Adrenal gland (tissue), 9 donors: ENCODE measurements at regions not wholly inside any gene's neighbourhood (a gene's known extent, or its start where the extent isn't known, plus 50 kb on each side); places are given as distances from the start of the nearest gene placed in this dataset.

ENCODE experiments used
- DNase-seq, 7 donors: peaks; one replicate each; pipeline ENCODE4 v3.0.0-alpha.2; 2019 to 2020
- H3K27ac ChIP-seq, 5 donors: fragments of 200-600 bp; sonication (generic) in 4 of 5; 1 replicate in 3 of 5; 2 replicates in 2 of 5; pipeline versions ENCODE4 v1.5.1 to v1.8.0; 2016 to 2020; ENCODE audit warnings: mild to moderate bottlenecking in 1 of 5
- H3K27me3 ChIP-seq: fragments of 200-600 bp; 2 replicates; pipeline ENCODE4 v1.8.0; 2021
- H3K36me3 ChIP-seq, 2 donors: fragments of 200-600 bp; replicated peaks in 1 of 2; 1 replicate in 1 of 2; 2 replicates in 1 of 2; pipeline versions ENCODE4 v1.5.1 to v1.8.0; 2018 to 2022
- H3K4me1 ChIP-seq, 2 donors: fragments of 200-600 bp; replicated peaks in 1 of 2; 1 replicate in 1 of 2; 2 replicates in 1 of 2; pipeline versions ENCODE4 v1.5.1 to v1.8.0; 2018 to 2021
- H3K4me3 ChIP-seq, 4 donors: fragments of 200-600 bp; sonication (generic) in 3 of 4; one replicate each; pipeline ENCODE4 v1.5.1; 2016 to 2018
- H3K9me3 ChIP-seq, 3 donors: fragments of 200-600 bp; sonication (generic) in 1 of 3; replicated peaks in 1 of 3; 1 replicate in 2 of 3; 2 replicates in 1 of 3; pipeline versions ENCODE4 v1.5.1 to v1.8.0; 2016 to 2021
- POLR2A ChIP-seq, 2 donors: fragments of 450-650 bp; IDR thresholded peaks; one replicate each; pipeline ENCODE4 v1.6.1; 2017; ENCODE audit warnings: antibody characterized with exemption in 2 of 2, mild to moderate bottlenecking in 2 of 2, moderate library complexity in 1 of 2
- WGBS, 4 donors: extraction: QIAGEN DNeasy Blood & Tissue Kit in 2 of 4; methylation state at CpG; one replicate each; pipeline versions ENCODE4 v1.1.5 to v1.1.7; 2013 to 2017; 5-methylcytosine and 5-hydroxymethylcytosine counted together
- intact Hi-C, 2 donors: fragments of 100-400 bp; cut with DNase I; formaldehyde crosslinking; loops; one replicate each; pipeline versions ENCODE4 v1.14.1 to v1.15.0; 2022 to 2023
- TF ChIP-seq, protein P1 (sequence below), 6 experiments: fragments of 450-650 bp in 4 of 6; fragments of 200-600 bp in 2 of 6; sonication (generic) in 1 of 6; IDR thresholded peaks; 1 replicate in 5 of 6; 2 replicates in 1 of 6; pipeline versions ENCODE4 v1.5.1 to v1.8.0; 2016 to 2021; ENCODE audit warnings: antibody characterized with exemption in 6 of 6, mild to moderate bottlenecking in 2 of 6, moderate library complexity in 1 of 6
- donor health status: healthy with polysubstance abuse.
- donor health status: Bipolar disorder and iron deficiency.
- donor health status: DM: yes; HTN: yes; CAD: no.
- donor health status: DM: no; HTN: no; CAD: no.
- donor health status: DM: no; HTN: no; CAD: no.

DNA sequence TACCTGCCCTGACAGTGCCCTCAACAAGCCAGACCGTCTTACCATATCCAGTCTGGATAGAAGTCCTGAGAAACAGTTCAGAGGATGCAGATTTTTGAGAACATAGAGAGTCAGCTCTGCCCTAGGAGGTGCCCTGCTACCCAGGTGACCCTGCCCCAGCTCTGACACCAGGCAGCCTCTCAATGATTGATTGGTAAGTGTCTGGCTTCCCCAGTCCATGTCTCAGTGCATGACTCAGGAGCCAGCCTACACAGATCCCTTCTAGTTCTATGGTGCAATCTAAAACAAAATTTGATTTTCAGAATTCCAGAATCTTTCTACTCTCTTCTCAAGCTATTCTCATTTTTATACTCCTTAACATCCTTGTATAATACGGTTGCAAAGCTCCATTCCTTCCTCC is 292.1 kb downstream of the VPS13C start:
- DNase-seq: no peak
- Histone ChIP-seq H3K4me3 (no peak overlapping the region), H3K36me3 (no peaks in the 10 kb centered on the region), H3K9me3 (no peaks in the 10 kb centered on the region), H3K27me3 (no peaks in the 10 kb centered on the region), H3K27ac (no peak overlapping the region), H3K4me1 (no peaks in the 10 kb centered on the region)
- WGBS, 4 donors: 60 to 92% (median 72%) methylated on average over 2 of the region's 2 CpGs
- no peak for TF ChIP-seq POLR2A (IDR thresholded peaks at IDR 0.05)
- TF ChIP-seq, protein P1, sequence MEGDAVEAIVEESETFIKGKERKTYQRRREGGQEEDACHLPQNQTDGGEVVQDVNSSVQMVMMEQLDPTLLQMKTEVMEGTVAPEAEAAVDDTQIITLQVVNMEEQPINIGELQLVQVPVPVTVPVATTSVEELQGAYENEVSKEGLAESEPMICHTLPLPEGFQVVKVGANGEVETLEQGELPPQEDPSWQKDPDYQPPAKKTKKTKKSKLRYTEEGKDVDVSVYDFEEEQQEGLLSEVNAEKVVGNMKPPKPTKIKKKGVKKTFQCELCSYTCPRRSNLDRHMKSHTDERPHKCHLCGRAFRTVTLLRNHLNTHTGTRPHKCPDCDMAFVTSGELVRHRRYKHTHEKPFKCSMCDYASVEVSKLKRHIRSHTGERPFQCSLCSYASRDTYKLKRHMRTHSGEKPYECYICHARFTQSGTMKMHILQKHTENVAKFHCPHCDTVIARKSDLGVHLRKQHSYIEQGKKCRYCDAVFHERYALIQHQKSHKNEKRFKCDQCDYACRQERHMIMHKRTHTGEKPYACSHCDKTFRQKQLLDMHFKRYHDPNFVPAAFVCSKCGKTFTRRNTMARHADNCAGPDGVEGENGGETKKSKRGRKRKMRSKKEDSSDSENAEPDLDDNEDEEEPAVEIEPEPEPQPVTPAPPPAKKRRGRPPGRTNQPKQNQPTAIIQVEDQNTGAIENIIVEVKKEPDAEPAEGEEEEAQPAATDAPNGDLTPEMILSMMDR (IDR thresholded peaks at IDR 0.05): no peak
- intact Hi-C loops: no loop called here

DNA sequence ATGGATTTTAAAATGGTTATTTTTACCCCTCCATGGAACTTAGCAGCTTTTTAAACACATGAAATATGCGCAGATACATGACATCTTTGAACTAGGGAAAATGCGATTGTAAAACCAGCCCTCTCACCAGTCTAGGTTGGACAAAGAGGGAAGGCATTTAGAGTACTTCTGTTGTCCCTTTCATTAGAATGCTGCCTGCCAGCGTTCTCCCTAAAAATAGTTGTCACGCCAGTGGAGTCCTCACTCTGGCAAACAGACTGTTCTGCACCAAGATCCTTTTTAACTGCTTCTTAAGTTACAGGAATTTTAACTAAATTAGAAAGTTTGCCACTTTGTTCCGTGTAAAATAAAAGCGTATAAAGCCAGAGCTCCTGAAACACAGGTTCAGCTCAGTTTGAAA is 295.3 kb downstream of the VPS13C start:
- whole genome bisulfite sequencing, 4 donors: 57 to 77% (median 73%) methylated on average over 6 of the region's 6 CpGs
- no peaks in the 10 kb centered on the region for H3K36me3 ChIP-seq
- H3K9me3 ChIP-seq: no peaks in the 10 kb centered on the region
- no peak for DNase-seq
- intact Hi-C loops: no loop called here
- no peaks in the 10 kb centered on the region for H3K4me1 ChIP-seq
- H3K4me3 ChIP-seq: no peak overlapping the region
- H3K27ac ChIP-seq: no peak overlapping the region
- TF ChIP-seq, protein P1 (IDR thresholded peaks at IDR 0.05): no peak
- TF ChIP-seq POLR2A (IDR thresholded peaks at IDR 0.05): no peak
- no peaks in the 10 kb centered on the region for H3K27me3 ChIP-seq

DNA sequence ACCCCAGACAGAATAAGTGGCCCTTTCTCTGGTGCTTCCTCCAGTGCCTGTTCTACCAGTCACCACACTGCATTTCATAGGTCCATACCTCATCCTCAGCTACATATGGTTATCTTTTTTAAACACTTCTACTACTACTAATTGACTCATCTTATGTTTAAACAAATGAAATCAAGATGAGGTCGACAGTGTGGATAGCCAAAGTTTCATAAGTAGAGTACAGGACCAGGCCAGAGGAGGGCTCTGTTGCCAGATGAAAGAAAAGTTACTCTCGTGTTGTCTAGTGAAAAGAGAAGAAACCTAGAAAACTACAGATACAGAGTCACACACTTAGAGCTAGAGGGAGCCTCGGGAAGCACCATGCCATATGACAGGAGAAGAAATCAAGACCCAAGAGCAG is 296.1 kb downstream of the VPS13C start:
- WGBS, 4 donors: 70 to 76% (median 76%) methylated on average over 3 of the region's 3 CpGs
- Histone ChIP-seq H3K27ac (no peak overlapping the region), H3K36me3 (no peaks in the 10 kb centered on the region), H3K9me3 (no peaks in the 10 kb centered on the region), H3K4me1 (no peaks in the 10 kb centered on the region), H3K27me3 (no peaks in the 10 kb centered on the region), H3K4me3 (no peak overlapping the region)
- TF ChIP-seq, protein P1 (IDR thresholded peaks at IDR 0.05): no peak
- TF ChIP-seq POLR2A (IDR thresholded peaks at IDR 0.05): no peak
- DNase-seq: no peak
- intact Hi-C loops: no loop called here

DNA sequence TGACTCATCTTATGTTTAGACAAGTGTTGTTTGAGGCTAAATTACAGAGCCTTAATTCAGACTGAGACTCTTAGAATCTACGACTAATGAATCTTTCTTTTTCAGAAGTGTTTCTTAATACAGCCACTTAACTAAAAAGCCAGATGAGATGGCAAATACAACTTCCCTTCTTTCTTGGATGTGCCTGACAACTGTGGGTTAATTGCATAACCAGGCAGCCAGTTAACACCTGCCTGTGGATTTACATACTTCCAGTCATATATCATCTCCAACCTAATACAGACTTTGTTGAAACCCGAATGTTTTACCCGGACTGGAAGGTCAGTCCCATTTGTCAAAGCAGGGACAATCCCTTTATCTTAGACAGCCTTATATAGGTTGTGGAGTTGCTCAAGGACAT is 297.6 kb downstream of the VPS13C start:
- TF ChIP-seq, protein P1 (IDR thresholded peaks at IDR 0.05): no peak
- DNase-seq: no peak
- Histone ChIP-seq H3K9me3 (no peaks in the 10 kb centered on the region), H3K4me3 (no peak overlapping the region), H3K4me1 (no peaks in the 10 kb centered on the region), H3K27me3 (no peaks in the 10 kb centered on the region), H3K27ac (no peak overlapping the region), H3K36me3 (no peaks in the 10 kb centered on the region)
- 33 to 55% (median 38%) methylated on average over 3 of the region's 3 CpGs for WGBS, 4 donors
- intact Hi-C loops: no loop called here
